ENCODE measurements at regions not wholly inside any gene's neighbourhood (a gene's known extent, or its start where the extent isn't known, plus 50 kb on each side); places are given as distances from the start of the nearest gene placed in this dataset.

GRCh38 chr17:33990943-33991706 lies 264.0 kb upstream of the CCL2 start:
- TF ChIP-seq ESRRG (CRISPR knock-in tag; IDR thresholded peaks at IDR 0.05), result no peak
- no peak for TF ChIP-seq TCF4 (CRISPR knock-in tag; IDR thresholded peaks at IDR 0.05; ENCODE audit: borderline replicate concordance)
- no peak for TF ChIP-seq BACH2 (CRISPR knock-in tag; IDR thresholded peaks at IDR 0.05; ENCODE audit: borderline replicate concordance)
- TF ChIP-seq PATZ1 (CRISPR knock-in tag; IDR thresholded peaks at IDR 0.05; ENCODE audit: borderline replicate concordance), result no peak
- no peak for TF ChIP-seq CSRNP3 (CRISPR knock-in tag; IDR thresholded peaks at IDR 0.05)
- no peak for TF ChIP-seq TOX (CRISPR knock-in tag; IDR thresholded peaks at IDR 0.05; ENCODE audit: borderline replicate concordance)
- TF ChIP-seq ISL1 (CRISPR knock-in tag; IDR thresholded peaks at IDR 0.05), result no peak
- TF ChIP-seq ARNTL (CRISPR knock-in tag; IDR thresholded peaks at IDR 0.05; ENCODE audit: borderline replicate concordance, low read depth), result no peak
- no peak for TF ChIP-seq ZFP30 (CRISPR knock-in tag; IDR thresholded peaks at IDR 0.05)
- no peak for TF ChIP-seq ZNF70 (CRISPR knock-in tag; IDR thresholded peaks at IDR 0.05)
- no peak for TF ChIP-seq ZNF565 (CRISPR knock-in tag; conservative IDR thresholded peaks at IDR 0.05; ENCODE audit: low read depth)
- no peak for ATAC-seq

- TF ChIP-seq ESRRG (CRISPR knock-in tag; IDR thresholded peaks at IDR 0.05) (no peak), TCF4 (CRISPR knock-in tag; IDR thresholded peaks at IDR 0.05; ENCODE audit: borderline replicate concordance) (no peak), PATZ1 (CRISPR knock-in tag; IDR thresholded peaks at IDR 0.05; ENCODE audit: borderline replicate concordance) (no peak), SNAI2 (CRISPR knock-in tag; IDR thresholded peaks at IDR 0.05) (no peak), CSRNP3 (CRISPR knock-in tag; IDR thresholded peaks at IDR 0.05) (no peak)
- ATAC-seq, result no peak
These were observed 263.0 kb upstream of the CCL2 start for GRCh38 chr17:33992113-33992512.

- no peak for TF ChIP-seq GLIS3 (CRISPR knock-in tag; IDR thresholded peaks at IDR 0.05)
- no peak for TF ChIP-seq CSRNP3 (CRISPR knock-in tag; IDR thresholded peaks at IDR 0.05)
- TF ChIP-seq BACH2 (CRISPR knock-in tag; IDR thresholded peaks at IDR 0.05; ENCODE audit: borderline replicate concordance), result no peak
- TF ChIP-seq ZFP3 (CRISPR knock-in tag; IDR thresholded peaks at IDR 0.05), result no peak
- no peak for TF ChIP-seq ZNF70 (CRISPR knock-in tag; IDR thresholded peaks at IDR 0.05)
- TF ChIP-seq OSR1 (CRISPR knock-in tag; IDR thresholded peaks at IDR 0.05), result no peak
- TF ChIP-seq ESRRG (CRISPR knock-in tag; IDR thresholded peaks at IDR 0.05), result no peak
- no peak for TF ChIP-seq ISL1 (CRISPR knock-in tag; IDR thresholded peaks at IDR 0.05)
- TF ChIP-seq POU6F1 (CRISPR knock-in tag; IDR thresholded peaks at IDR 0.05; ENCODE audit: borderline replicate concordance, low read depth), result no peak
- ATAC-seq, result no peak
These were observed 254.4 kb upstream of the CCL2 start for GRCh38 chr17:34000639-34001038.
